ENCODE measurements at regions not wholly inside any gene's neighbourhood (a gene's known extent, or its start where the extent isn't known, plus 50 kb on each side); places are given as distances from the start of the nearest gene placed in this dataset.
"Not testable (repeated sequence)": the region's sequence is repeated elsewhere in the genome, so short reads cannot be mapped to it uniquely, and the experiment has no call there.

DNA sequence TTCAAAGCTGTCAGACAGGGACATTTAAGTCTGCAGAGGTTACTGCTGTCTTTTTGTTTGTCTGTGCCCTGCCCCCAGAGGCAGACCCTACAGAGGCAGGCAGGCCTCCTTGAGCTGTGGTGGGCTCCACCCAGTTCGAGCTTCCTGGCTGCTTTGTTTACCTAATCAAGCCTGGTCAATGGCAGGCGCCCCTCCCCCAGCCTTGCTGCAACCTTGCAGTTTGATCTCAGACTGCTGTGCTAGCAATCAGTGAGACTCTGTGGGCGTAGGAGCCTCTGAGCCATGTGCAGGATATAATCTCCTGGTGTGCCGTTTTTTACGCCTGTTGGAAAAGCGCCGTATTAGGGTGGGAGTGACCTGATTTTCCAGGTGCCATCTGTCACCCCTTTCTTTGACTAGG is 211.2 kb upstream of the PKP2 start:
- TF ChIP-seq, protein P1, sequence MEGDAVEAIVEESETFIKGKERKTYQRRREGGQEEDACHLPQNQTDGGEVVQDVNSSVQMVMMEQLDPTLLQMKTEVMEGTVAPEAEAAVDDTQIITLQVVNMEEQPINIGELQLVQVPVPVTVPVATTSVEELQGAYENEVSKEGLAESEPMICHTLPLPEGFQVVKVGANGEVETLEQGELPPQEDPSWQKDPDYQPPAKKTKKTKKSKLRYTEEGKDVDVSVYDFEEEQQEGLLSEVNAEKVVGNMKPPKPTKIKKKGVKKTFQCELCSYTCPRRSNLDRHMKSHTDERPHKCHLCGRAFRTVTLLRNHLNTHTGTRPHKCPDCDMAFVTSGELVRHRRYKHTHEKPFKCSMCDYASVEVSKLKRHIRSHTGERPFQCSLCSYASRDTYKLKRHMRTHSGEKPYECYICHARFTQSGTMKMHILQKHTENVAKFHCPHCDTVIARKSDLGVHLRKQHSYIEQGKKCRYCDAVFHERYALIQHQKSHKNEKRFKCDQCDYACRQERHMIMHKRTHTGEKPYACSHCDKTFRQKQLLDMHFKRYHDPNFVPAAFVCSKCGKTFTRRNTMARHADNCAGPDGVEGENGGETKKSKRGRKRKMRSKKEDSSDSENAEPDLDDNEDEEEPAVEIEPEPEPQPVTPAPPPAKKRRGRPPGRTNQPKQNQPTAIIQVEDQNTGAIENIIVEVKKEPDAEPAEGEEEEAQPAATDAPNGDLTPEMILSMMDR (conservative IDR thresholded peaks at IDR 0.05; ENCODE audit: low read length), result not testable (repeated sequence)
- TF ChIP-seq EZH2phosphoT487 (IDR thresholded peaks at IDR 0.05; ENCODE audit: borderline replicate concordance), result not testable (repeated sequence)

All from Loucy (cell line).